Fibroblast of lung (primary cell): ENCODE measurements at regions not wholly inside any gene's neighbourhood (a gene's known extent, or its start where the extent isn't known, plus 50 kb on each side); places are given as distances from the start of the nearest gene placed in this dataset.

ENCODE experiments used
- DNase-seq, 2 donors: peaks; one replicate each; pipeline versions ENCODE4 v3.0.0 to v3.0.0-alpha.2; 2010; ENCODE audit warnings: low read depth in 2 of 2
- H2AFZ ChIP-seq: 2 replicates; pipeline ENCODE4 v1.5.1; 2012; ENCODE audit warnings: low read length, control low read depth, inconsistent platforms
- H3K27ac ChIP-seq: 2 replicates; pipeline ENCODE4 v1.5.1; 2011; ENCODE audit warnings: low read length, control low read depth; ENCODE audit not compliant: insufficient read depth
- H3K27me3 ChIP-seq: 2 replicates; pipeline ENCODE4 v1.5.1; 2011; ENCODE audit warnings: mild to moderate bottlenecking, low read length; ENCODE audit not compliant: control insufficient read depth, insufficient read depth
- H3K36me3 ChIP-seq: 2 replicates; pipeline ENCODE4 v1.5.1; 2011; ENCODE audit warnings: low read length; ENCODE audit not compliant: control insufficient read depth, insufficient read depth
- H3K4me1 ChIP-seq: 2 replicates; pipeline ENCODE4 v1.5.1; 2011; ENCODE audit warnings: low read length; ENCODE audit not compliant: control insufficient read depth, insufficient read depth; ENCODE audit errors: extremely low read depth
- H3K4me2 ChIP-seq: 2 replicates; pipeline ENCODE4 v1.5.1; 2011; ENCODE audit warnings: low read length, control low read depth; ENCODE audit not compliant: insufficient read depth; ENCODE audit errors: extremely low read depth
- H3K4me3 ChIP-seq, 4 experiments: fragments of 200-600 bp in 1 of 4; sonication (generic) in 1 of 4; replicated peaks in 1 of 4; 2 replicates each; pipeline ENCODE4 v1.5.1; 2011 to 2016; ENCODE audit warnings: low read length in 4 of 4, low read depth in 3 of 4, mild to moderate bottlenecking in 3 of 4, control low read depth in 2 of 4, inconsistent platforms in 1 of 4, mixed read lengths in 1 of 4; ENCODE audit not compliant: insufficient read depth in 1 of 4; ENCODE audit errors: control extremely low read depth in 1 of 4
- H3K79me2 ChIP-seq: 2 replicates; pipeline ENCODE4 v1.5.1; 2012; ENCODE audit warnings: mild to moderate bottlenecking, low read length, inconsistent platforms; ENCODE audit not compliant: control insufficient read depth, insufficient read depth
- H3K9ac ChIP-seq: 2 replicates; pipeline ENCODE4 v1.5.1; 2011; ENCODE audit warnings: mild to moderate bottlenecking, low read length, control low read depth; ENCODE audit not compliant: insufficient read depth
- H3K9me3 ChIP-seq: 2 replicates; pipeline ENCODE4 v1.5.1; 2012; ENCODE audit warnings: low read depth, low read length; ENCODE audit not compliant: control insufficient read depth, insufficient read depth
- H4K20me1 ChIP-seq: 2 replicates; pipeline ENCODE4 v1.5.1; 2011; ENCODE audit warnings: low read length; ENCODE audit not compliant: control insufficient read depth, insufficient read depth; ENCODE audit errors: extremely low read depth
- EZH2 ChIP-seq: IDR thresholded peaks from 2 replicates; pipeline ENCODE4 v1.5.1; 2012; ENCODE audit warnings: low read length, control low read depth, mild to moderate bottlenecking; ENCODE audit errors: missing control alignments
- TF ChIP-seq, protein P1 (sequence below), 2 donors: IDR thresholded peaks in 1 of 2; conservative IDR thresholded peaks in 1 of 2; 1 replicate in 1 of 2; 2 replicates in 1 of 2; pipeline ENCODE4 v1.5.1; 2011 to 2012; ENCODE audit warnings: low read length in 2 of 2, control low read depth in 1 of 2, inconsistent platforms in 1 of 2, low read depth in 1 of 2, mild to moderate bottlenecking in 1 of 2

- peak overlapping the region; percentile 68 for H3K4me2 ChIP-seq
- no peaks in the 10 kb centered on the region for H3K36me3 ChIP-seq
- H3K9ac ChIP-seq, result no peak overlapping the region
- H4K20me1 ChIP-seq, result no peaks in the 10 kb centered on the region
- H3K9me3 ChIP-seq, result no peaks in the 10 kb centered on the region
- peak; percentile 30 to 34 for DNase-seq
- H3K27me3 ChIP-seq, result no peaks in the 10 kb centered on the region
- TF ChIP-seq, protein P1, sequence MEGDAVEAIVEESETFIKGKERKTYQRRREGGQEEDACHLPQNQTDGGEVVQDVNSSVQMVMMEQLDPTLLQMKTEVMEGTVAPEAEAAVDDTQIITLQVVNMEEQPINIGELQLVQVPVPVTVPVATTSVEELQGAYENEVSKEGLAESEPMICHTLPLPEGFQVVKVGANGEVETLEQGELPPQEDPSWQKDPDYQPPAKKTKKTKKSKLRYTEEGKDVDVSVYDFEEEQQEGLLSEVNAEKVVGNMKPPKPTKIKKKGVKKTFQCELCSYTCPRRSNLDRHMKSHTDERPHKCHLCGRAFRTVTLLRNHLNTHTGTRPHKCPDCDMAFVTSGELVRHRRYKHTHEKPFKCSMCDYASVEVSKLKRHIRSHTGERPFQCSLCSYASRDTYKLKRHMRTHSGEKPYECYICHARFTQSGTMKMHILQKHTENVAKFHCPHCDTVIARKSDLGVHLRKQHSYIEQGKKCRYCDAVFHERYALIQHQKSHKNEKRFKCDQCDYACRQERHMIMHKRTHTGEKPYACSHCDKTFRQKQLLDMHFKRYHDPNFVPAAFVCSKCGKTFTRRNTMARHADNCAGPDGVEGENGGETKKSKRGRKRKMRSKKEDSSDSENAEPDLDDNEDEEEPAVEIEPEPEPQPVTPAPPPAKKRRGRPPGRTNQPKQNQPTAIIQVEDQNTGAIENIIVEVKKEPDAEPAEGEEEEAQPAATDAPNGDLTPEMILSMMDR (conservative IDR thresholded peaks at IDR 0.05 in 1 of 2, IDR thresholded peaks at IDR 0.05 in 1 of 2; ENCODE audit: low read depth in 1 of 2, low read length in 2 of 2), result no peak
- no peak for TF ChIP-seq EZH2
- H2AFZ ChIP-seq, result no peak overlapping the region
- H3K27ac ChIP-seq, result peak overlapping the region; percentile 17
- H3K4me1 ChIP-seq, result peaks cover 15% of the 10 kb centered on the region
- H3K79me2 ChIP-seq, result no peaks in the 10 kb centered on the region
- H3K4me3 ChIP-seq, result no peak overlapping the region
Observed at GRCh38 chr3:178384321-178385230, 151.7 kb upstream of the KCNMB2 start.

DNA sequence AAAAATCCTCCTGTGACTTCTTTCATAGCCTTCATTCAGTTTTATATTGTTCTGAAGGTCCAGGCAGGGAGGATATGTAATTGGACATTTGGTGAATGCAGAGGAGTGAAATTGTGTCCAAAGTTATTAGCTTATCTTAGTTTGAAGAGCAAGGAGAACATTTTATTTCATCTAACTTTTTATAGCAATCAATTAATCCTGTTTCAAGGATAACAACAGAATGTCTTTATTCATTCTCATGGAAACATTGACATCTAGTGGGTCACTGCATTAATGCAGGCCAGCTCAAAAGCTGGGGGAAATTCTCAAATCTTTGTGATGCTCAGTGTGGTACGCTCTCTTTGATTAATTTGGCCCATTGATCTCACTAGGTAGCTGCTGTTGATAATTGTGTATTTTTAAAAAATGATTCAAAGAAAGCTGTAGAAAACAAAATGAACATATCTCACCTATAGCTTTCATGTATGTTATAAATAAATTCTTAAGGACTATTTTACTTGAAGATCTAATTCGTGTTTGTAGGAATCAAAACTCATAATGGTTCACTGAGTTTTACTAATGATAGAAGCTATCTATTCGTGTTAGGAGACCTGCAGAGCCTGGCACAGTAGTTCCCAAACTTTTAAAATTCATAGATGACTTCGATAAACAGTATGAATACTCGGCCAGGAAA, 150.8 kb upstream of the KCNMB2 start:
- Histone ChIP-seq H3K79me2 (no peaks in the 10 kb centered on the region), H3K9me3 (no peaks in the 10 kb centered on the region), H2AFZ (no peak overlapping the region), H3K27ac (no peak overlapping the region), H3K27me3 (no peaks in the 10 kb centered on the region), H4K20me1 (no peaks in the 10 kb centered on the region), H3K36me3 (no peaks in the 10 kb centered on the region), H3K9ac (no peak overlapping the region), H3K4me2 (peak overlapping the region; percentile 68), H3K4me1 (peaks cover 15% of the 10 kb centered on the region), H3K4me3 (no peak overlapping the region)
- TF ChIP-seq, protein P1 (conservative IDR thresholded peaks at IDR 0.05 in 1 of 2, IDR thresholded peaks at IDR 0.05 in 1 of 2; ENCODE audit: low read depth in 1 of 2, low read length in 2 of 2), result peak; percentile 81 to 84
- no peak for TF ChIP-seq EZH2
- peak; percentile 39 to 60 for DNase-seq

- no peak overlapping the region for H3K9ac ChIP-seq
- H3K36me3 ChIP-seq, result no peaks in the 10 kb centered on the region
- TF ChIP-seq, protein P1 (conservative IDR thresholded peaks at IDR 0.05 in 1 of 2, IDR thresholded peaks at IDR 0.05 in 1 of 2; ENCODE audit: low read depth in 1 of 2, low read length in 2 of 2), result no peak
- H3K9me3 ChIP-seq, result no peaks in the 10 kb centered on the region
- H4K20me1 ChIP-seq, result no peaks in the 10 kb centered on the region
- H3K4me2 ChIP-seq, result no peak overlapping the region
- no peaks in the 10 kb centered on the region for H3K27me3 ChIP-seq
- no peak overlapping the region for H2AFZ ChIP-seq
- no peak overlapping the region for H3K4me3 ChIP-seq
- no peak for DNase-seq
- H3K27ac ChIP-seq, result no peak overlapping the region
- no peaks in the 10 kb centered on the region for H3K79me2 ChIP-seq
- peaks cover 15% of the 10 kb centered on the region for H3K4me1 ChIP-seq
Observed at GRCh38 chr3:178386401-178386800, 149.8 kb upstream of the KCNMB2 start.
